ENCODE measurements at regions not wholly inside any gene's neighbourhood (a gene's known extent, or its start where the extent isn't known, plus 50 kb on each side); places are given as distances from the start of the nearest gene placed in this dataset.

- TF ChIP-seq CTCF (IDR thresholded peaks at IDR 0.05; ENCODE audit: insufficient read depth, low read depth, low read length, missing control alignments): no peak
- no peak overlapping the region for H3K4me3 ChIP-seq (ENCODE audit: low read length)
- DNase-seq (ENCODE audit: low read depth): no peak
These were observed 111.5 kb upstream of the RBFOX1 start for GRCh38 chr16:7221157-7221556.

GRCh38 chr16:7218936-7219335 lies 113.7 kb upstream of the RBFOX1 start:
- TF ChIP-seq CTCF (IDR thresholded peaks at IDR 0.05; ENCODE audit: insufficient read depth, low read depth, low read length, missing control alignments): no peak
- no peak overlapping the region for H3K4me3 ChIP-seq (ENCODE audit: low read length)
- DNase-seq (ENCODE audit: low read depth): no peak

- DNase-seq (ENCODE audit: low read depth): no peak
- no peak overlapping the region for H3K4me3 ChIP-seq (ENCODE audit: low read length)
- TF ChIP-seq CTCF (IDR thresholded peaks at IDR 0.05; ENCODE audit: insufficient read depth, low read depth, low read length, missing control alignments): no peak
These were observed 114.8 kb upstream of the RBFOX1 start for GRCh38 chr16:7217797-7218196.

- no peak overlapping the region for H3K4me3 ChIP-seq (ENCODE audit: low read length)
- no peak for TF ChIP-seq CTCF (IDR thresholded peaks at IDR 0.05; ENCODE audit: insufficient read depth, low read depth, low read length, missing control alignments)
These were observed 115.9 kb upstream of the RBFOX1 start for GRCh38 chr16:7216719-7217118.

GRCh38 chr16:7211781-7212180 lies 120.9 kb upstream of the RBFOX1 start:
- no peak for DNase-seq (ENCODE audit: low read depth)
- no peak overlapping the region for H3K4me3 ChIP-seq (ENCODE audit: low read length)
- TF ChIP-seq CTCF (IDR thresholded peaks at IDR 0.05; ENCODE audit: insufficient read depth, low read depth, low read length, missing control alignments): no peak

More at GRCh38 chr16:7216719-7217118, 115.9 kb upstream of the RBFOX1 start:
- DNase-seq (ENCODE audit: low read depth): no peak

- H3K4me3 ChIP-seq (ENCODE audit: low read length): no peak overlapping the region
- peak; percentile 6 for DNase-seq (ENCODE audit: low read depth)
- TF ChIP-seq CTCF (IDR thresholded peaks at IDR 0.05; ENCODE audit: insufficient read depth, low read depth, low read length, missing control alignments): no peak
These were observed 123.0 kb upstream of the RBFOX1 start for GRCh38 chr16:7209598-7209997.

GRCh38 chr16:7206469-7206868 lies 126.2 kb upstream of the RBFOX1 start:
- no peak for DNase-seq (ENCODE audit: low read depth)
- H3K4me3 ChIP-seq (ENCODE audit: low read length): no peak overlapping the region
- no peak for TF ChIP-seq CTCF (IDR thresholded peaks at IDR 0.05; ENCODE audit: insufficient read depth, low read depth, low read length, missing control alignments)

Data from epithelial cell of esophagus (primary cell).